ENCODE measurements at regions not wholly inside any gene's neighbourhood (a gene's known extent, or its start where the extent isn't known, plus 50 kb on each side); places are given as distances from the start of the nearest gene placed in this dataset.
"Not testable (repeated sequence)": the region's sequence is repeated elsewhere in the genome, so short reads cannot be mapped to it uniquely, and the experiment has no call there.

DNA sequence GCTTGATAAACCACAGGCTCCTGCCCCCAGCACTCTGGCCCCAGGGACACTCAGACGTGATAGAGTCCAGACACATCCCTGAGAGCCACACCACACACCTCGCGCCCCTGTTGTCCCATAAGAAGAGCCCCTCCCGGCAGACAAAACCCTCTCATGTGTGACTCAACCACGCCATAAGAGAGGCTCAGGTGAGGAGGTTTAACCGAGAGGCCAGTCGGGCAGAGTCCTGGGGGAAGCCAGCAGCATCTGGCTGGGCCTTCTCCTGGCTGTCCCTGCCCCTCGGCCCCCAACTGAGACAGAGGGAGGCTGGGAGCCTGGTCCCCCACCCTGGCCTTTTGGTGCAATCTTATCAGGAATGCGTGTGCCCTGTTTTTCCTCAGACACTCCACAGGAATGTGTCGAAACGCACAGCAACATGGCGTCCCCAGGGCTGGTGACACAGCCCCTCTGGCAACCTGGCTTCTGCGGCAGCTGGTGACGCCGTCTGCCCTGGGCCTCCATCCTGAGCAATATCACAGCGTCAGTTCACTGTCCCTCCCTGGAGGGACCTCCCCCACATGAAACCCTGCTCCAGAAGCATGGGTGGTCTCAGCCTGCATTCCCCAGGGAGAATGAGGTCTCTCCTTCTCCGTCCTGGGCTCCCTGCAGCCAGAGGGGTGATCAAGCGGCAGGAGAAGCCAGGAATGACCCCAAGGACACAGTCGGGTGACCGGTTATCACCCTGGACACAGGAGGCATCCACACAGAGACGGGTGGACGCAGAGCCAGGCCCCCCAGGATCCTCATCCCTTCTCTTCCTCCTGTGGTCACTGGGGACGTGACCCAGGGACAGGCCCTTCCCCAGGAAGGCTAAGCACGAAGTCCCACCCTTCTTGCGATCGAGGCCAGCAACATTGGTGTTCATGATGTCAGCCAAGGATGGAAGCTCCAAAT, 156.6 kb upstream of the AFDN start:
- Histone ChIP-seq H3K79me2 (ENCODE audit: low read length) (no peaks in the 10 kb centered on the region), H2AFZ (ENCODE audit: low read length) (no peak overlapping the region), H3K27me3 (replicated peaks; ENCODE audit: insufficient read depth, low read length) (no peaks in the 10 kb centered on the region), H3K4me2 (ENCODE audit: low read depth, low read length) (no peak overlapping the region), H3K9me2 (replicated peaks; ENCODE audit: insufficient read depth, low read length) (no peaks in the 10 kb centered on the region), H3K27ac (ENCODE audit: low read length) (no peak overlapping the region), H3K4me3 (ENCODE audit: low read length) (no peak overlapping the region), H3F3A (ENCODE audit: insufficient read depth, low read length) (no peaks in the 10 kb centered on the region), H3K4me1 (ENCODE audit: low read length) (no peaks in the 10 kb centered on the region), H3K36me3 (replicated peaks; ENCODE audit: insufficient read depth, low read length) (no peaks in the 10 kb centered on the region), H4K20me1 (ENCODE audit: insufficient read depth, low read length) (no peaks in the 10 kb centered on the region), H3K9me3 (replicated peaks; ENCODE audit: insufficient read depth, low read length) (no peaks in the 10 kb centered on the region), H3K9ac (ENCODE audit: low read length) (no peak overlapping the region)
- no peak for DNase-seq
- TF ChIP-seq EZH2 (optimal IDR thresholded peaks at IDR 0.05; ENCODE audit: low read depth, low read length) = no peak

DNA sequence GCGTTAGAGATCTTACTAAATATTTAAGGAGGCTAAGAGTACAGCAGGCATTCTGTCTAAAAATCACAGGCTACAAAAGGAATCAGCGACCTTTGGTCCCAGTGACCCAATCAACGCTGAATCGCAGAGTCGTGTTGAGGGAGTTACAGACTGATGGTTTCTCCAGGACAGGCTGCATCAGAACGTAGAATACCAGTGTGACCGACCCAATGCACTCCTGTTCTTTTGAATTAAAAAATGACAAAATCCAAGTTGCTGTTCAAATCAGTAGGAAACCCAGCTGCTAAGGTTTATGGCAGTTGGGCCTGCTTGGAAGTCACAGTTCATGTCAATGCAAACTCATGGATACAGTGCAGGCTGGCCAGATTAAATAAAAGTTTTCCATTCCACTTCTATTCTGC, 155.8 kb upstream of the AFDN start:
- H3K79me2 ChIP-seq (ENCODE audit: low read length) = no peaks in the 10 kb centered on the region
- no peak overlapping the region for H3K4me2 ChIP-seq (ENCODE audit: low read depth, low read length)
- H3K9me3 ChIP-seq (replicated peaks; ENCODE audit: insufficient read depth, low read length) = no peaks in the 10 kb centered on the region
- no peak overlapping the region for H3K27ac ChIP-seq (ENCODE audit: low read length)
- no peaks in the 10 kb centered on the region for H4K20me1 ChIP-seq (ENCODE audit: insufficient read depth, low read length)
- H3K9ac ChIP-seq (ENCODE audit: low read length) = no peak overlapping the region
- TF ChIP-seq EZH2phosphoT487 (IDR thresholded peaks at IDR 0.05; ENCODE audit: low read length) (no peak), EZH2 (optimal IDR thresholded peaks at IDR 0.05; ENCODE audit: low read depth, low read length) (no peak)
- TF ChIP-seq, protein P1, sequence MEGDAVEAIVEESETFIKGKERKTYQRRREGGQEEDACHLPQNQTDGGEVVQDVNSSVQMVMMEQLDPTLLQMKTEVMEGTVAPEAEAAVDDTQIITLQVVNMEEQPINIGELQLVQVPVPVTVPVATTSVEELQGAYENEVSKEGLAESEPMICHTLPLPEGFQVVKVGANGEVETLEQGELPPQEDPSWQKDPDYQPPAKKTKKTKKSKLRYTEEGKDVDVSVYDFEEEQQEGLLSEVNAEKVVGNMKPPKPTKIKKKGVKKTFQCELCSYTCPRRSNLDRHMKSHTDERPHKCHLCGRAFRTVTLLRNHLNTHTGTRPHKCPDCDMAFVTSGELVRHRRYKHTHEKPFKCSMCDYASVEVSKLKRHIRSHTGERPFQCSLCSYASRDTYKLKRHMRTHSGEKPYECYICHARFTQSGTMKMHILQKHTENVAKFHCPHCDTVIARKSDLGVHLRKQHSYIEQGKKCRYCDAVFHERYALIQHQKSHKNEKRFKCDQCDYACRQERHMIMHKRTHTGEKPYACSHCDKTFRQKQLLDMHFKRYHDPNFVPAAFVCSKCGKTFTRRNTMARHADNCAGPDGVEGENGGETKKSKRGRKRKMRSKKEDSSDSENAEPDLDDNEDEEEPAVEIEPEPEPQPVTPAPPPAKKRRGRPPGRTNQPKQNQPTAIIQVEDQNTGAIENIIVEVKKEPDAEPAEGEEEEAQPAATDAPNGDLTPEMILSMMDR (IDR thresholded peaks at IDR 0.05; ENCODE audit: low read length) = no peak
- H2AFZ ChIP-seq (ENCODE audit: low read length) = no peak overlapping the region
- H3K9me2 ChIP-seq (replicated peaks; ENCODE audit: insufficient read depth, low read length) = no peaks in the 10 kb centered on the region
- no peak for DNase-seq
- no peak overlapping the region for H3K4me3 ChIP-seq (ENCODE audit: low read length)
- peaks cover under 1% of the 10 kb centered on the region; the same call in 1 of the 2 replicates for H3K27me3 ChIP-seq (replicated peaks; ENCODE audit: insufficient read depth, low read length)
- H3K36me3 ChIP-seq (replicated peaks; ENCODE audit: insufficient read depth, low read length) = no peaks in the 10 kb centered on the region
- H3K4me1 ChIP-seq (ENCODE audit: low read length) = no peaks in the 10 kb centered on the region
- H3F3A ChIP-seq (ENCODE audit: insufficient read depth, low read length) = no peaks in the 10 kb centered on the region

DNA sequence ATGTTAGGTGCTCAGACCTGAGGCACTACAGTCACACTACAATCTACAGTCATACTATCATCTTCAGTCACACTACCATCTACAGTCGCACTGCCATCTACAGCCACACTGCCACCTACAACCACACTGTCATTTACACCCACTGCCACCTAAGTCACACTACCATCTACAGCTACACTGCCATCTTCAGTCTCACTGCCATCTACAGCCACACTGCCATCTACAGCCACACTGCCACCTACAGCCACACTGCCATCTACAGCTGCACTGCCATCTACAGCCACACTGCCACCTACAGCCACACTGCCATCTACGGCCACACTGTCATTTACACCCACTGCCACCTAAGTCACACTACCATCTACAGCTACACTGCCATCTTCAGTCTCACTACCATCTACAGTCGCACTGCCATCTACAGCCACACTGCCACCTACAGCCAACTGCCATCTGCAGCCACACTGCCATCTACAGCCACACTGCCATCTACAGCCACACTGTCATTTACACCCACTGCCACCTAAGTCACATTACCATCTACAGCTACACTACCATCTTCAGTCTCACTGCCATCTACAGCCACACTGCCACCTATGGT, 155.2 kb upstream of the AFDN start:
- H3K9me2 ChIP-seq (replicated peaks; ENCODE audit: insufficient read depth, low read length); H3K4me3 ChIP-seq (ENCODE audit: low read length); H3K27me3 ChIP-seq (replicated peaks; ENCODE audit: insufficient read depth, low read length): not testable (repeated sequence)

DNA sequence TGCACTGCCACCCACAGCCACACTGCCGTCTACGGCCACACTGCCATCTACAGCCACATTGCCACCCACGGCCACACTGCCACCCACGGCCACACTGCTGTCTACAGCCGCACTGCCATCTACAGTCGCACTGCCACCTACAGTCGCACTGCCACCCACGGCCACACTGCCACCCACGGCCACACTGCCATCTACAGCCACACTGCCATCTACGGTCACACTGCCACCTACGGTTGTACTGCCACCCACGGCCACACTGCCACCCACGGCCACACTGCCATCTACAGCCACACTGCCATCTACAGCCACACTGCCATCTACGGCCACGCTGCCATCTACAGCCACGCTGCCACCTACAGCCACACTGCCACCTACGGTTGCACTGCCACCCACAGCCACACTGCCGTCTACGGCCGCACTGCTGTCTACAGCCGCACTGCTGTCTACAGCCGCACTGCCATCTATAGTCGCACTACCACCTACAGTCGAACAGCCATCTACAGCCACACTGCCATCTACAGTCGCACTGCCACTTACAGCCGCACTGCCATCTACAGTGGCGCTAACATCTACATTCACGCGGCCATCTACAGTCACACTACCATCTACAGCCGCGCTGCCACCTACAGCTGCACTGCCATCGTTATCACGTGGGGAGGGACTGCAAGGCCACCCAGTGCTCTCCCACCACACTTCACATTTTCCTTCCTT, 154.6 kb upstream of the AFDN start:
- Histone ChIP-seq H3K4me2 (ENCODE audit: low read depth, low read length) (no peak overlapping the region), H3F3A (ENCODE audit: insufficient read depth, low read length) (no peaks in the 10 kb centered on the region), H3K9me3 (replicated peaks; ENCODE audit: insufficient read depth, low read length) (no peaks in the 10 kb centered on the region), H3K27me3 (replicated peaks; ENCODE audit: insufficient read depth, low read length) (peaks cover 10% of the 10 kb centered on the region; the same call in 1 of the 2 replicates), H3K4me3 (ENCODE audit: low read length) (no peak overlapping the region), H3K27ac (ENCODE audit: low read length) (no peak overlapping the region), H3K9ac (ENCODE audit: low read length) (no peak overlapping the region), H3K36me3 (replicated peaks; ENCODE audit: insufficient read depth, low read length) (no peaks in the 10 kb centered on the region), H4K20me1 (ENCODE audit: insufficient read depth, low read length) (no peaks in the 10 kb centered on the region), H3K79me2 (ENCODE audit: low read length) (no peaks in the 10 kb centered on the region), H3K9me2 (replicated peaks; ENCODE audit: insufficient read depth, low read length) (no peaks in the 10 kb centered on the region), H2AFZ (ENCODE audit: low read length) (no peak overlapping the region), H3K4me1 (ENCODE audit: low read length) (no peaks in the 10 kb centered on the region)
- DNase-seq = no peak
- TF ChIP-seq EZH2 (optimal IDR thresholded peaks at IDR 0.05; ENCODE audit: low read depth, low read length) = no peak
- TF ChIP-seq EZH2phosphoT487 (IDR thresholded peaks at IDR 0.05; ENCODE audit: low read length) = no peak
- TF ChIP-seq, protein P1 (IDR thresholded peaks at IDR 0.05; ENCODE audit: low read length) = no peak

More for the DNA sequence above, 155.2 kb upstream of the AFDN start:
- not testable (repeated sequence) for H3K4me2 ChIP-seq (ENCODE audit: low read depth, low read length); H3K79me2 ChIP-seq (ENCODE audit: low read length); H4K20me1 ChIP-seq (ENCODE audit: insufficient read depth, low read length); H3K36me3 ChIP-seq (replicated peaks; ENCODE audit: insufficient read depth, low read length); H3K9me3 ChIP-seq (replicated peaks; ENCODE audit: insufficient read depth, low read length); H3K9ac ChIP-seq (ENCODE audit: low read length); H3K27ac ChIP-seq (ENCODE audit: low read length); DNase-seq; H2AFZ ChIP-seq (ENCODE audit: low read length); H3F3A ChIP-seq (ENCODE audit: insufficient read depth, low read length); H3K4me1 ChIP-seq (ENCODE audit: low read length)

Data from MM.1S (cell line).